NCI-H1105 treated with DMSO at 0.1 percent for 48 hours (cell line): ENCODE measurements at regions not wholly inside any gene's neighbourhood (a gene's known extent, or its start where the extent isn't known, plus 50 kb on each side); places are given as distances from the start of the nearest gene placed in this dataset.
"Not testable (repeated sequence)": the region's sequence is repeated elsewhere in the genome, so short reads cannot be mapped to it uniquely, and the experiment has no call there.

Experiments used
- DNase-seq: peaks from one replicate; lab custom pipeline; 2025; lab: John Stamatoyannopoulos, UW

- DNase-seq = not testable (repeated sequence)
Observed at GRCh38 chr1:146510248-146510983, 281.6 kb upstream of the NOTCH2NLA start.

GRCh38 chr1:146504121-146504520, 275.3 kb upstream of the NOTCH2NLA start:
- DNase-seq = not testable (repeated sequence)

GRCh38 chr1:146487555-146487954, 258.7 kb upstream of the NOTCH2NLA start:
- DNase-seq = not testable (repeated sequence)

GRCh38 chr1:146487155-146487554, 258.3 kb upstream of the NOTCH2NLA start:
- DNase-seq = not testable (repeated sequence)

GRCh38 chr1:146486300-146487014, 257.6 kb upstream of the NOTCH2NLA start:
- DNase-seq = peak; percentile 9

- not testable (repeated sequence) for DNase-seq
Observed at GRCh38 chr1:146484195-146484594, 255.4 kb upstream of the NOTCH2NLA start.

GRCh38 chr1:146479188-146479587, 250.4 kb upstream of the NOTCH2NLA start:
- DNase-seq = not testable (repeated sequence)

GRCh38 chr1:146478125-146478720, 249.4 kb upstream of the NOTCH2NLA start:
- peak; percentile 46 for DNase-seq

- not testable (repeated sequence) for DNase-seq
Observed at GRCh38 chr1:146475086-146475485, 246.3 kb upstream of the NOTCH2NLA start.

GRCh38 chr1:146474216-146474615, 245.4 kb upstream of the NOTCH2NLA start:
- not testable (repeated sequence) for DNase-seq

GRCh38 chr1:146472192-146472861, 243.5 kb upstream of the NOTCH2NLA start:
- peak; percentile 75 for DNase-seq

- DNase-seq = not testable (repeated sequence)
Observed at GRCh38 chr1:146459939-146460338, 231.1 kb upstream of the NOTCH2NLA start.

- not testable (repeated sequence) for DNase-seq
Observed at GRCh38 chr1:146459308-146459707, 230.5 kb upstream of the NOTCH2NLA start.

GRCh38 chr1:146448877-146449246, 220.0 kb upstream of the NOTCH2NLA start:
- not testable (repeated sequence) for DNase-seq

- DNase-seq = not testable (repeated sequence)
Observed at GRCh38 chr1:146448212-146448876, 219.5 kb upstream of the NOTCH2NLA start.

GRCh38 chr1:146443871-146444222, 215.0 kb upstream of the NOTCH2NLA start:
- DNase-seq = not testable (repeated sequence)

GRCh38 chr1:146443088-146443870, 214.5 kb upstream of the NOTCH2NLA start:
- DNase-seq = not testable (repeated sequence)

- DNase-seq = not testable (repeated sequence)
Observed at GRCh38 chr1:146438543-146438942, 209.7 kb upstream of the NOTCH2NLA start.

GRCh38 chr1:146416642-146417041, 187.8 kb upstream of the NOTCH2NLA start:
- not testable (repeated sequence) for DNase-seq

GRCh38 chr1:146415017-146415416, 186.2 kb upstream of the NOTCH2NLA start:
- DNase-seq = not testable (repeated sequence)

- not testable (repeated sequence) for DNase-seq
Observed at GRCh38 chr1:146413911-146414310, 185.1 kb upstream of the NOTCH2NLA start.
